Stimulated activated naive CD8-positive, alpha-beta T cell treated with anti-CD3 and anti-CD28 coated beads, Interleukin-15, amount 100 ng/mL, for 72 hours (primary cell): ENCODE measurements at regions not wholly inside any gene's neighbourhood (a gene's known extent, or its start where the extent isn't known, plus 50 kb on each side); places are given as distances from the start of the nearest gene placed in this dataset.

Experiments
- ATAC-seq: fragments of 150-1000 bp; cut with Tn5 transposase; 2 replicates; pipeline ENCODE4 v1.10.0; 2021; ENCODE audit warnings: mild to moderate bottlenecking, moderate library complexity
- DNase-seq, 2 donors: peaks; one replicate each; pipeline ENCODE4 v3.0.0; 2021 to 2022
- H3K27ac Mint-ChIP-seq, 2 donors: one replicate each; pipeline ENCODE4 v1.8.0; 2022; ENCODE audit warnings: mild to moderate bottlenecking in 2 of 2, mixed read lengths in 2 of 2, moderate library complexity in 2 of 2
- H3K27me3 Mint-ChIP-seq: one replicate; pipeline ENCODE4 v1.8.0; 2022; ENCODE audit warnings: mixed read lengths
- H3K4me1 Mint-ChIP-seq: one replicate; pipeline ENCODE4 v1.8.0; 2022; ENCODE audit warnings: mild to moderate bottlenecking, mixed read lengths
- H3K4me3 Mint-ChIP-seq, 2 donors: one replicate each; pipeline ENCODE4 v1.8.0; 2022; ENCODE audit warnings: mild to moderate bottlenecking in 2 of 2, mixed read lengths in 2 of 2, moderate library complexity in 1 of 2
- H3K9me3 Mint-ChIP-seq, 2 donors: one replicate each; pipeline ENCODE4 v1.8.0; 2022; ENCODE audit warnings: mixed read lengths in 2 of 2

- Mint-ChIP-seq H3K4me3 (no peak overlapping the region), H3K9me3 (peaks cover 0 to 5% of the 10 kb centered on the region in 2 donors), H3K4me1 (no peaks in the 10 kb centered on the region), H3K27ac (no peak overlapping the region), H3K27me3 (no peaks in the 10 kb centered on the region)
- DNase-seq (no peak), ATAC-seq (no peak)
Observed at GRCh38 chr15:53462651-53463050, 296.8 kb downstream of the WDR72 start.

GRCh38 chr15:53461677-53462076, 297.8 kb downstream of the WDR72 start:
- Mint-ChIP-seq H3K4me3 (no peak overlapping the region), H3K4me1 (no peaks in the 10 kb centered on the region), H3K27ac (no peak overlapping the region), H3K27me3 (no peaks in the 10 kb centered on the region), H3K9me3 (peaks cover 0 to 5% of the 10 kb centered on the region in 2 donors)
- ATAC-seq (no peak), DNase-seq (no peak)

GRCh38 chr15:53458736-53459135, 300.7 kb downstream of the WDR72 start:
- Mint-ChIP-seq H3K9me3 (peaks cover 0 to 5% of the 10 kb centered on the region in 2 donors), H3K4me1 (no peaks in the 10 kb centered on the region), H3K27ac (no peak overlapping the region), H3K4me3 (no peak overlapping the region), H3K27me3 (no peaks in the 10 kb centered on the region)
- DNase-seq (no peak), ATAC-seq (no peak)

GRCh38 chr15:53457479-53457878, 302.0 kb downstream of the WDR72 start:
- Mint-ChIP-seq H3K9me3 (peaks cover 0 to 5% of the 10 kb centered on the region in 2 donors), H3K4me1 (no peaks in the 10 kb centered on the region), H3K4me3 (no peak overlapping the region), H3K27me3 (no peaks in the 10 kb centered on the region), H3K27ac (no peak overlapping the region)
- no peak for DNase-seq
- ATAC-seq = no peak

DNA sequence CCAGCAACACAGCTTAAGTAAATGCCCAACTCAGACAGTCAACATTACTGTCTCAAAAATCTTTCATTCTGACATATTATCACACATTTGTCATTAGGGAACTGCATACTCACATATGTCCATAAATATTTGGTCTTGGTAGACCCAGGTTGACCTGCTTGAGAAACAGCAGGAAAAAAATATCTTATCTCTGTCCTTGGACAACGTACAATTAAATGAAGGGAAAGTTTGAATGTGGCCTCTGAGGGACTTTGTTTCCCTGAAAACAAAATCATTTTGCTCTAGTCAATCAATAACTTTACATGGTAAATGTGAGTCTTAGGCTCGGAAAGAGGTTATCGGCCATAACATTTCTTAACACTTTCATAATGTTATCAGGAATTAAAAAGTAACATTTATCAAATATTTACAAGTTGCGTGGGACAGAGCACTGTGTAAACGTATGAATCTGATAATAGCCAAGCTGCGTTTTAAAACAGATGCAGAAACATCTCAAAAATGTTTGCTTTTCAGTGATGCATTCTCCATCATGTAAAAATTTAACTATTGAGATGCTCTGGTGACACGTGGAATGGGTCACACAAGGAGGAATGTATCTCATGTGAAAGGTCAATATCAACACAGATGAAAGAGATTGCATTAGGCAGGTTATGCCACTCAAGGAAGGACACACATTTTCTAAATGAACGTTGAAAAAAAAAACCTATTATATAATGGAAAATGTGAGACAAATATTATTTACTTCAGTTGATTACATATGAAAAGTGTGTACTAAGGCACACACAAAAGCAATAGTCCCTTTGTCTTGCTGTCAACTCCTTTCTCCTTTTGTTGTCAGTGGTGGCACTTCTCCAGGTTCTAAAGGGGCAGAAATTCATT, 304.4 kb downstream of the WDR72 start:
- H3K4me1 Mint-ChIP-seq = no peaks in the 10 kb centered on the region
- no peak overlapping the region for H3K4me3 Mint-ChIP-seq
- no peak for ATAC-seq
- no peak overlapping the region for H3K27ac Mint-ChIP-seq
- no peak for DNase-seq
- H3K9me3 Mint-ChIP-seq = no peaks in the 10 kb centered on the region
- no peaks in the 10 kb centered on the region for H3K27me3 Mint-ChIP-seq

DNA sequence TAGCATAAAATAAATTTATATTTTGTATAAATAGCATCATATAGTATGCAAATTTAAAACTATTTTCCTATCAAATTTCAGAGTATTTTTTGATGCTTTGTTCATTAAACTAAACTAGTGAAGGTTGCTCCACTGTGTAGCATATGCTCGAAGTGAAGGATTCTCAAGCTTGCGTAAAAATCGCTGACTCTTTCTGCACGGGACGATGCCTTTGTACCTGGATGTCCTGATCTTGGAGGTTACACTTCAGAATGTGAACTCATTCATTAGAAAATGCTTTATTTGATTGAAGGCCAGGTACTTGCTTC, 305.0 kb downstream of the WDR72 start:
- DNase-seq (no peak), ATAC-seq (no peak)
- Mint-ChIP-seq H3K9me3 (no peaks in the 10 kb centered on the region), H3K4me1 (no peaks in the 10 kb centered on the region), H3K27ac (no peak overlapping the region), H3K4me3 (no peak overlapping the region), H3K27me3 (no peaks in the 10 kb centered on the region)

GRCh38 chr15:53453253-53454105, 306.0 kb downstream of the WDR72 start:
- no peaks in the 10 kb centered on the region for H3K4me1 Mint-ChIP-seq
- no peaks in the 10 kb centered on the region for H3K27me3 Mint-ChIP-seq
- ATAC-seq (no peak), DNase-seq (no peak)
- H3K4me3 Mint-ChIP-seq = no peak overlapping the region
- no peaks in the 10 kb centered on the region for H3K9me3 Mint-ChIP-seq
- H3K27ac Mint-ChIP-seq = no peak overlapping the region

DNA sequence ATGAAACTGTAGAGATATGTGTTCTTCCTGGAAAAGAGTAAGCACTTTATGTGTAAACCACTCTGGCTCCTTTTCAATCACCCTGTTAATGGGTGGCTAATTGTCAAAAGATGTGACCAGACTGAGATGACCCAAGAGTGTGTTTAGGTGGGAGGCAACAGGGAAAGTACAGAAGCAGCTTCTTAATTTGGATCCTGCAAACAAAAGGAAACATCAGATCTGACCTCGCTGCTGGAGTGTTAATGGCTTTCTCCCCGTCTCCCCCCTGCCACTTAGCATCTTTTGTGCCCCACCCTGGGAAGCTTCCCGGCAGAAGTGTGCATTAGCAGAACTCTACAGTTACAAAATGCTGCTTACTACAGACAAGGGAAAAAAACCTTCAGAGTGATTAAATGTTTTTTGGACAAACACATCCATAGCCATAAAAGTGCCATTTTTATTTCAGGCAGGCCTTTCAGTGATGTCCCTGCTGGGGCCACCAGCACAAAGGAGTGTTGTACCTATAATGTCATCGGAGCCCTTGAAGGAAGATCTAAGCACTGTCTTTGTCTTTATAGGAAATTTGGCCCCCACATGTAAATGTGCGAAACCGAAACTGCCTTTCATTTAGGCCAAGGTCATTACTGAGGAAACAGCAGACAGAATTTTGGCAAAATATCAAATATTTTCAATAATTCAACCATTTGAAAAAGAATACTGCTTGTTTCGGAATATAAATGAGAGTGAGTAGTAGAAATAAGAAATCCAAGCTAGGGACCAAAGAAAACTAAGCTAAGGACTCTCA, 311.0 kb downstream of the WDR72 start:
- H3K27me3 Mint-ChIP-seq = peaks cover 7% of the 10 kb centered on the region
- ATAC-seq (no peak), DNase-seq (no peak)
- no peaks in the 10 kb centered on the region for H3K9me3 Mint-ChIP-seq
- no peak overlapping the region for H3K4me3 Mint-ChIP-seq
- H3K4me1 Mint-ChIP-seq = no peaks in the 10 kb centered on the region
- no peak overlapping the region for H3K27ac Mint-ChIP-seq

DNA sequence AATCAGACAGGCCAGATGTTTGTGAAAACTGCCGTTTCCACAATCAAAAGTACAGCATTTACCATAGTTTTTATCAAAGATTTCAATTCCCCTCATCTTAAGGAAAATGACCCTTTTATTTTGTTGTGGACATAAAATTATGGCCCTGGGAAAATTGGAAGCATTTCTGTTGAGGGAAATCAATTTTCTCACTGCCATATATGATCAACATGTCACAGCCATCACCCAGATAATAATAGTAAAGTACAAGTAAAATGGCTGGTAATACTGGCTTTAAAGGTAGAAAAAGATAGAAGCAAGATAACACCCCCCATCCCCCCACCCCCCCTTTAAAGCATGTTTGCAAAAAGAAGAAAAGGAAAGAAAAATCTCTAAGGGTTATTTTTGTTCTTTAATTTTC, 311.7 kb downstream of the WDR72 start:
- H3K4me3 Mint-ChIP-seq = no peak overlapping the region
- ATAC-seq (no peak), DNase-seq (no peak)
- peaks cover 7% of the 10 kb centered on the region for H3K27me3 Mint-ChIP-seq
- H3K9me3 Mint-ChIP-seq = no peaks in the 10 kb centered on the region
- H3K27ac Mint-ChIP-seq = peak overlapping the region in 1 of 2 donors; percentile 19
- H3K4me1 Mint-ChIP-seq = no peaks in the 10 kb centered on the region

DNA sequence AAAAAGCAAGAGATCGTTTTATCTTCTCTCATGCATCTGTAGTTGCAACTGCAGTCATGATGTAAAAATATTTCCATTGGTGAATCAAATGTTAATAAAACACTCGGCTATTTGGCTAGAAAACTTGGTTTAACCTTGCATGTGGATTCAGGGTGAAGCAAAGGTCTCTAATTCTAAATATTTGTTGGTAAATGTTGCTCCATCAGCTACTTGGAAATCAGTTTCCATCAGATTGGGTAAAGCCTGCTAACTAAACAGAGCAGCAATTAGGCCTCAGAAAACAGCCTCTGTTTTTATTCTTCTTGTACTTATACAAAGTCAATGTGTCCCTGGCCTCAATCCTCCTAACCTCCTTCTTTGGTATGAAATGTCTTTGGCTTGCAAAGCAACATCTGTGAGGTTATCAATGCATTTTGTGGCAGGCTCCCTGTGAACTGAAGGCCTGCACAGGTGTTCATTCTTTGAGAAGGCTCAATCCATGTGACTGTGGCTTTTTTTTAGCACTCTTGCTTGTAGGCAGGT, 312.3 kb downstream of the WDR72 start:
- H3K4me1 Mint-ChIP-seq = no peaks in the 10 kb centered on the region
- DNase-seq (no peak), ATAC-seq (no peak)
- no peak overlapping the region for H3K4me3 Mint-ChIP-seq
- no peak overlapping the region for H3K27ac Mint-ChIP-seq
- H3K9me3 Mint-ChIP-seq = no peaks in the 10 kb centered on the region
- H3K27me3 Mint-ChIP-seq = peaks cover 7% of the 10 kb centered on the region

- ATAC-seq = no peak
- Mint-ChIP-seq H3K9me3 (no peaks in the 10 kb centered on the region), H3K4me1 (no peaks in the 10 kb centered on the region), H3K27ac (no peak overlapping the region), H3K4me3 (no peak overlapping the region), H3K27me3 (peaks cover 7% of the 10 kb centered on the region)
- DNase-seq = no peak
Observed at GRCh38 chr15:53446376-53446775, 313.1 kb downstream of the WDR72 start.

DNA sequence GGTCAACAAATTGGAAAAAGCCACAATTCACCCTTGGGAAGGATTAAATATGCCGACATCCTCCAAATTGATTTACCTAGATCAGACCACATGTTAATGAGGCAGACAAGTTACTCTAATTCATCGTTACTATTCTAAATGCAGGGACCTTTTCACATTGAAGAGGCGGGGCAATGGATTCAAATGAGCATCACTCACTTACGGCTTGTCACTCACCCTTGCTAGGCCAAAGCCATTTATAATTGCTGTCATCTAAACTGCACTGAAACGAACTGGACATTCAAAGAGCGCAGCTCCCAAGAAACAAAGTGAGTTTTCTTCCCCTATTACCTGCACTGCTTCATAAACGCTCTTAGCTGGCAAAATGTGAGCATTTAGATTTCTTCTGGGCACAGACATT, 313.9 kb downstream of the WDR72 start:
- no peaks in the 10 kb centered on the region for H3K9me3 Mint-ChIP-seq
- peaks cover 7% of the 10 kb centered on the region for H3K27me3 Mint-ChIP-seq
- no peaks in the 10 kb centered on the region for H3K4me1 Mint-ChIP-seq
- ATAC-seq (no peak), DNase-seq (no peak)
- H3K27ac Mint-ChIP-seq = no peak overlapping the region
- no peak overlapping the region for H3K4me3 Mint-ChIP-seq

DNA sequence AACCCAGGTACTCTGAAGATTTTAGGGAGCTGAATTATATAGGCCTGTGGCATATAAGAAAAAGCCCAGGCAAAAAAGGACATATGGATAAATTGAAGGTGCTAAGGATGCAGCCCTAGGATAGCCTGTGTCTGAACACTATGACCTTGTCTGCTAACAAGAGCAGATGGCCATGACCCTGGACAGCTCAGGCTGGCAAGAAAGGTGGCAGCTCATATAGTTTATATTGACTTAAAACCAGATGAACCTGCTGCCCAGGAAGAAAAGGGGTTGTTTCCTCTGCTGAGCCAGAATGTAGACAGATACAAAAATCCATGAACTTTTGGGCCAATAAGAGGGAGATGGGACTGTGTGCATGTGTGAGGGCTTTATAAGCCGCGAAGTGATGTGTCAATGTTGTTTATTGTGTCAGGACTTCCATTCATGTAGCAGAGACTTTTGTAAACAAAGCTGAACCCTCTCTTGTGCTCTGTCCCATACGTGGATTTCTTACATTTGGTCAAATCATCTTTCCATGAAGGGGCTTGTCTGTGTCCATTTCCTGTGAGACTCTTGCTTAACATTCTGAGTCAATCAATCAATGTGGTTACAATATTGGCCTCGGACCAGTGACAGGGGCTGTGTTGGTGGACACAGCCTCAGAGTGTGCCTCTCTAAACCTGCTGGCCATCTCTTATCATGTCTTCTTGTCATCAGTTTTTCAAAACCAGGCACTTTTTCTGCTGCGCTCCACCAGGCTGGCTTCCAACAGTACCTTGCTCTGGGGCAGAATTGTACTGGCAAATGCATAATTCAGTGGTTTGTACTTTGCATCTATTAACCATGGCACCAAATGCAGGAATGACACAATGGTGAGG, 321.2 kb downstream of the WDR72 start:
- no peaks in the 10 kb centered on the region for H3K27me3 Mint-ChIP-seq
- DNase-seq = no peak
- no peak overlapping the region for H3K4me3 Mint-ChIP-seq
- H3K4me1 Mint-ChIP-seq = no peaks in the 10 kb centered on the region
- H3K9me3 Mint-ChIP-seq = no peaks in the 10 kb centered on the region
- no peak overlapping the region for H3K27ac Mint-ChIP-seq
- ATAC-seq = no peak

DNA sequence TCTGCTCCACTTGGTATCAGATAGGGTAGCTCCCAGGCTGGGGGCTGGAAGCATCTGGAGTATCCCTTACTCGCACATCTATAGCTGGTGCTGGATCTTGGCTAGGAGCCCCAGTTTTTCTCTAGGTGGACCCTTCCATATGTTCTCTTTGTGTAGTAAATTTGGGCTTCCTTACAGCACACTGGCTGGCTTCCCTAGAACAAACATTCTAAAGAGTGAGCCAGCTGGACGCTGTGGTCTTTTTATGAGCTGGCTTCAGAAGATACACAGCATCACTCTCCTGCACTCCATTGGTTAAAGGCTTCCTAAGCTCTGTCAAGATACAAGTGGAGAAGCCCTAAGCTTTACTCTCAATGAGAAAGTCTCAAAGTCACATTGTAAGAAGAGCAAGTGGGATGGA, 322.1 kb downstream of the WDR72 start:
- H3K27ac Mint-ChIP-seq = peak overlapping the region in 1 of 2 donors; percentile 71
- DNase-seq (no peak), ATAC-seq (no peak)
- H3K4me1 Mint-ChIP-seq = no peaks in the 10 kb centered on the region
- no peaks in the 10 kb centered on the region for H3K9me3 Mint-ChIP-seq
- H3K27me3 Mint-ChIP-seq = no peaks in the 10 kb centered on the region
- no peak overlapping the region for H3K4me3 Mint-ChIP-seq

DNA sequence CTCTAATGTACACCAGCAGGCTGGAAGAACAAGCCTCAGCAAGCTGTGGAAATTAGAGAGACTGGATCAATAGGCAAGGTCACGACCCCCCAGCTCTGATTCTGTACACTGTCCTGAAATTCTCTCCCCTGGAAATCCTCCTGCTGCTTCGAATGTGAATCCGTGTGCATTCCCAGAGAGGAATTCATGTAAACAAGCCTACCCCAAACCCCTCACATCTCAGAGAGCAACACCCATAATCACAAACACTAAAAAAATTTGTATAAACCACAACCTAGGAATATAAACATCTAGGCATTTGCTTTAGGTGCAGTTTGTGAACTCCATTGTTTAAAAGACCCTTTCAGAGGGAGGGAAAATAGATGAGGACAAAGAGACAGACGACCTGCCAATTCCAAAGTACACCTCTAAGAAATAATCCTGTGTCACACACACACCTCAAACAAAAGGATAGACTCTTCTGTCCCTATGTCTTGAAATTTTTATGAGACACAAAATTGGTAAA, 325.2 kb downstream of the WDR72 start:
- Mint-ChIP-seq H3K9me3 (no peaks in the 10 kb centered on the region), H3K27me3 (no peaks in the 10 kb centered on the region), H3K4me1 (no peaks in the 10 kb centered on the region), H3K4me3 (no peak overlapping the region), H3K27ac (no peak overlapping the region)
- DNase-seq (no peak), ATAC-seq (no peak)
